GM10266 (cell line): ENCODE measurements at regions not wholly inside any gene's neighbourhood (a gene's known extent, or its start where the extent isn't known, plus 50 kb on each side); places are given as distances from the start of the nearest gene placed in this dataset.

Experiments used
- DNase-seq: peaks from one replicate; pipeline ENCODE4 v3.0.0; 2012; ENCODE audit errors: extremely low spot score
- CTCF ChIP-seq: IDR thresholded peaks from 2 replicates; pipeline ENCODE4 v1.5.1; 2012; ENCODE audit warnings: mild to moderate bottlenecking, low read depth; ENCODE audit not compliant: control insufficient read depth, insufficient read depth; ENCODE audit errors: missing control alignments

- no peak for DNase-seq
- TF ChIP-seq CTCF = no peak
These were observed 526.9 kb downstream of the MATN1 start for GRCh38 chr1:30196457-30196856.

GRCh38 chr1:30195424-30196134 lies 527.8 kb downstream of the MATN1 start:
- DNase-seq = no peak
- no peak for TF ChIP-seq CTCF

- no peak for DNase-seq
- TF ChIP-seq CTCF = no peak
These were observed 528.5 kb downstream of the MATN1 start for GRCh38 chr1:30194741-30195423.

GRCh38 chr1:30194046-30194619 lies 529.3 kb downstream of the MATN1 start:
- TF ChIP-seq CTCF = no peak
- no peak for DNase-seq

GRCh38 chr1:30192969-30193630 lies 530.3 kb downstream of the MATN1 start:
- no peak for TF ChIP-seq CTCF
- DNase-seq = no peak

GRCh38 chr1:30191154-30191702 lies 532.2 kb downstream of the MATN1 start:
- no peak for DNase-seq
- TF ChIP-seq CTCF = no peak
